Upper lobe of right lung (tissue), 1 donor: ENCODE measurements at regions not wholly inside any gene's neighbourhood (a gene's known extent, or its start where the extent isn't known, plus 50 kb on each side); places are given as distances from the start of the nearest gene placed in this dataset.

ENCODE experiments used
- ATAC-seq: fragments of 200-7000 bp; cut with Tn5 transposase; one replicate; pipeline ENCODE4 v1.9.1; 2020; ENCODE audit warnings: mild to moderate bottlenecking, moderate library complexity
- DNase-seq: peaks from one replicate; pipeline ENCODE4 v3.0.0-alpha.2; 2020
- H3K27ac ChIP-seq: fragments of 200-600 bp; one replicate; pipeline ENCODE4 v1.8.0; 2022
- H3K27me3 ChIP-seq: fragments of 200-600 bp; one replicate; pipeline ENCODE4 v1.8.0; 2022; ENCODE audit warnings: mild to moderate bottlenecking
- H3K36me3 ChIP-seq: fragments of 200-600 bp; one replicate; pipeline ENCODE4 v1.8.0; 2022
- H3K4me1 ChIP-seq: fragments of 200-600 bp; one replicate; pipeline ENCODE4 v1.8.0; 2022
- H3K4me3 ChIP-seq: fragments of 200-600 bp; one replicate; pipeline ENCODE4 v1.8.0; 2022; ENCODE audit warnings: mild to moderate bottlenecking
- H3K9me3 ChIP-seq: fragments of 200-600 bp; one replicate; pipeline ENCODE4 v1.8.0; 2022
- CTCF ChIP-seq: fragments of 200-600 bp; IDR thresholded peaks from one replicate; pipeline ENCODE4 v1.8.0; 2022; ENCODE audit warnings: antibody characterized with exemption
- intact Hi-C: fragments of 100-400 bp; cut with DNase I; formaldehyde crosslinking; loops from one replicate; pipeline ENCODE4 v1.11.0; 2022
- donor health status: DM: no; HTN: yes; CAD: no; lungs with severe emphysema.

- ATAC-seq: no peak
Observed at GRCh38 chr19:31727536-31727935, 378.3 kb upstream of the TSHZ3 start.

GRCh38 chr19:31730270-31730669 is 381.0 kb upstream of the TSHZ3 start:
- Histone ChIP-seq H3K27me3 (no peaks in the 10 kb centered on the region), H3K4me1 (no peaks in the 10 kb centered on the region), H3K27ac (no peak overlapping the region), H3K4me3 (no peak overlapping the region), H3K9me3 (no peaks in the 10 kb centered on the region), H3K36me3 (no peaks in the 10 kb centered on the region)
- intact Hi-C loops: no loop called here
- ATAC-seq (no peak), DNase-seq (no peak)
- no peak for TF ChIP-seq CTCF

More at GRCh38 chr19:31727536-31727935, 378.3 kb upstream of the TSHZ3 start:
- Histone ChIP-seq H3K27ac (no peak overlapping the region), H3K36me3 (no peaks in the 10 kb centered on the region), H3K27me3 (no peaks in the 10 kb centered on the region), H3K9me3 (no peaks in the 10 kb centered on the region), H3K4me3 (no peak overlapping the region), H3K4me1 (no peaks in the 10 kb centered on the region)
- no peak for DNase-seq
- TF ChIP-seq CTCF: no peak
- intact Hi-C loops: no loop called here

GRCh38 chr19:31733591-31733990 is 384.4 kb upstream of the TSHZ3 start:
- no peak overlapping the region for H3K27ac ChIP-seq
- H3K4me3 ChIP-seq: no peak overlapping the region
- H3K27me3 ChIP-seq: no peaks in the 10 kb centered on the region
- H3K4me1 ChIP-seq: no peaks in the 10 kb centered on the region
- no peaks in the 10 kb centered on the region for H3K9me3 ChIP-seq
- no peak for TF ChIP-seq CTCF
- DNase-seq: no peak
- intact Hi-C loops: no loop called here
- no peak for ATAC-seq
- no peaks in the 10 kb centered on the region for H3K36me3 ChIP-seq

- ATAC-seq: no peak
- Histone ChIP-seq H3K4me1 (no peaks in the 10 kb centered on the region), H3K27me3 (no peaks in the 10 kb centered on the region), H3K36me3 (no peaks in the 10 kb centered on the region), H3K27ac (no peak overlapping the region), H3K4me3 (no peak overlapping the region), H3K9me3 (no peaks in the 10 kb centered on the region)
- TF ChIP-seq CTCF: no peak
- intact Hi-C loops: no loop called here
- DNase-seq: no peak
Observed at GRCh38 chr19:31742249-31742648, 393.0 kb upstream of the TSHZ3 start.

GRCh38 chr19:31745731-31746130 is 396.5 kb upstream of the TSHZ3 start:
- ATAC-seq (no peak), DNase-seq (no peak)
- Histone ChIP-seq H3K4me1 (no peaks in the 10 kb centered on the region), H3K9me3 (no peaks in the 10 kb centered on the region), H3K27me3 (no peaks in the 10 kb centered on the region), H3K4me3 (no peak overlapping the region), H3K36me3 (no peaks in the 10 kb centered on the region), H3K27ac (no peak overlapping the region)
- TF ChIP-seq CTCF: no peak
- intact Hi-C loops: no loop called here

- ATAC-seq (no peak), DNase-seq (no peak)
- no peaks in the 10 kb centered on the region for H3K36me3 ChIP-seq
- H3K4me3 ChIP-seq: no peak overlapping the region
- no peaks in the 10 kb centered on the region for H3K4me1 ChIP-seq
- H3K27me3 ChIP-seq: no peaks in the 10 kb centered on the region
- no peak overlapping the region for H3K27ac ChIP-seq
- no peaks in the 10 kb centered on the region for H3K9me3 ChIP-seq
- intact Hi-C loops: no loop called here
- no peak for TF ChIP-seq CTCF
Observed at GRCh38 chr19:31749231-31749630, 400.0 kb upstream of the TSHZ3 start.
